ENCODE measurements at regions not wholly inside any gene's neighbourhood (a gene's known extent, or its start where the extent isn't known, plus 50 kb on each side); places are given as distances from the start of the nearest gene placed in this dataset.
"Not testable (repeated sequence)": the region's sequence is repeated elsewhere in the genome, so short reads cannot be mapped to it uniquely, and the experiment has no call there.

DNA sequence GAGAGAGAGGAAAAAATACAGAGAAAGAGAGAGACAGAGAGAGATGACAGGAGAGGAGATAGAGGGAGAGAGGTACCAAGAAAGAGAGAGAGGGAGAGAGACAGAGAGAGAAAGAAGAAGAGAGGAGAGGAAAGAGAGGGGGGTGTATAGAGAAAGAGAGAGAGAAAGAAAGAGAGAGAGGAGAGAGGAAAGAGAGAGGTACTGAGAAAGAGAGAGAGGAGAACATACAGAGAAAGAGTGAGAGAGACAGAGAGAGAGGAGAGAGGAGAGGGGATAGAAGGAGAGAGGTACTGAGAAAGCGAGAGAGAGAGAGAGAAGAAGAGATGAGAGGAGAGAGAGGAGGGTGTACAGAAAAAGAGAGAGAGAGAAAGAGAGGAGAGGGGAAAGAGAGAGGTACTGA is 269.4 kb downstream of the CRLF2 start:
- no peak for DNase-seq

DNA sequence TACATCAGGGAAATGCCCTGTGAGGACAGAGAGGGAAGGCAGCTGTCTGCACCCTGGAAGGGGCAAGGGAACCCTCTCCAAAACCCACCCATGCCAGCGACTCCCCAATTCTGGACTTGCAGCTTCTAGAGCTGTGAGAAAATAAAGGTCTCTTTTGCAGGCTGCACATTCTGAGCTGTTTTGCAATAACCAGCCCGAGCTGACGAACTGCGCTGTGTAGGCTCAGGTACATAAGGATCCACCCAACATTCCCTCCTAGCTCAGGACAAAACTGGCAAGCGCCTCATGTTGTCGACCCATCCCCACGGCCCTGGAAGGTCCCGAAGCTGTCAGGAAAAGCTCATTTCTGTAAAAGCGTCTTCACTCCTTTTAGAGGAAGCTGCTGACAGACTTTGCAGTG is 271.8 kb downstream of the CRLF2 start:
- no peak for DNase-seq

DNA sequence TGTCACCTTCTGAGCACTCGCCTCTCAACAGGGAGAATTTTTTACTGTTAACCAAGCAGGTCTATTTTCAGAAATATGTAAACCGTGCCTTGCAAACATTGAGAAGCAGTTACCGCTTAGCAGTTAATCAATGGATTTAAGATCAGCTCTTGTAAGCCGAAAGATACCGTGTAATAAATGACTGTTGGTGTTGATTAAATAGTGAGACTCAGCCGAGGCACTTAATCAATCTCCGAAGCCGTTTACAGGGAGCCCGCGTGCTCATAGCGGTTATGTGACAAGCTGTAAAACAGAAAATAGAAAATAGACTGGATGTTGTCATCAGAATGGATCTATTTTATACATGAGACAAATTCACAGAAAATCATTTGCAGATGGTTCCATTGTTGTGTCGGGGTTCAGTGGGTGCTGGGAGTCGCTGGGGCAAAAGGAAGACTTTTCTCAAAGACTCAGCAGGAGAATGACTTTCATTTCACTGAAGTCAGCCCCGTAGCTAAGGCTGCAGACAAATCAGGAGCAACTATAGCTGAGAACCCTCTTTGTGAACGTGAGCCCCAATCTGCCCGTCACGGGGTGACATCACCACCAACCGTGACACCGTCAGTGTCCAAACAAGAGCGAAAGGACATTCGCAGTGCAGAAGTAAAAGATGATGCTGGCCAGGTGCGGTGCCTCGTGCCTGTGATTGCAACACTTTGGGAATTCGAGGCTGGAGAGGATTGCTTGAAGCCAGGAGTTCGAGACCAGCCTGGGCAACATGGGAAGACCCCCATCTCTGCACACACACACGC is 275.3 kb downstream of the CRLF2 start:
- DNase-seq = no peak

DNA sequence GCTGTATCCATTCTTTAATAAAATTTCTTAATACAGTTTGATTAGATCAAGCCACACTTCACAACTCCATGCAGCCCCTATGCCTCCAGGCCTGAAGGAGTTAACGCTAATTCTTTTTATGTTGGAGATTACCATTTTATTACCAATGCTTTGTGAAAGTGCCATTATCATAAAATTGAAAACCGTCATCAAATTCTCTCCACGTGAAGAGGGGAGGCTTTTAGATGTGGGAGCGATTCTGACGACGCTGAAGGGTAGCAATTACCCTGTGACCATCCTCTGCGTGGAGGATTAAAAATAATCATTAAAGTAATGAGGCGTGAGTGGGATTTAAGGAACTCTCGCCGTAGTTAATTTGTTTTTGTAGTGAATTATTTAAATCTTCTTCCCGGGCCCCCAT is 278.8 kb downstream of the CRLF2 start:
- no peak for DNase-seq

DNA sequence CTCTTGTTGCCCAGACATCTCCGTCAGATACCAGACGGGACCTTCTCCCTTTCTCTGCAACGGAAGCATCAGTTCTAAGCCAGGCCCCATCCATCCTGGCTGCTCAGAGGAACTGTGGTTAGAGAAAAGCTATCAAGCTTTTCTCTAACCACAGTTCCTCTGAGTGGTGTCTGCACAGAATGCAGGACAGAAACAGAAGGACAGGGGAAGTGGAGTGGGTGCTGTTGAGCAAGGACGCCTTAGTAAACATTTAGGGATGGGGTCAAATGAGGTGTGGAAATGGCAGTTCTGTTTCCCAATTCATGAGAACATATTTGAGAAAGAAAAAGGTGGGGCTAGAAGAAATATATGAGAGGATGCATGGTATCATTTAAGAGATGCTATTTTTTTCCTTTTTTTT is 283.8 kb downstream of the CRLF2 start:
- no peak for DNase-seq

DNA sequence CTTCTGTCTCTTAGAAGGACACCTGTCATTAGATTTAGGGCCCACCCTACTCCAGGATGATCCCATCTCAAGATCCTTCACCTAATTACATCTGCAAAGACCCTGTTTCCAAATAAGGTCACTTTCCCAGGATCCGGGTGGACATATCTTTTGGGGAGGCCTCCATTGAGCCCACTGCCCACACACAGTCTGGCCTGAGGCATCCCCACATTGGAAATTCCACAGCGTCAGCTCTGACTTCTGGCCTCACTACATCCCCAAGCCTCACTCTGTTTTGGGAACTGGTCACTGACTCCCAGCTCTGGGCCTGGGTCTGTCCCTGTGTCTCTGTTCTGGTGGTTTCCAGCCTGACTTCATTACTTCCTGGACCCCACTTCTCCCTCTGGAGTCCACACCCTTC is 285.5 kb downstream of the CRLF2 start:
- DNase-seq = no peak

DNA sequence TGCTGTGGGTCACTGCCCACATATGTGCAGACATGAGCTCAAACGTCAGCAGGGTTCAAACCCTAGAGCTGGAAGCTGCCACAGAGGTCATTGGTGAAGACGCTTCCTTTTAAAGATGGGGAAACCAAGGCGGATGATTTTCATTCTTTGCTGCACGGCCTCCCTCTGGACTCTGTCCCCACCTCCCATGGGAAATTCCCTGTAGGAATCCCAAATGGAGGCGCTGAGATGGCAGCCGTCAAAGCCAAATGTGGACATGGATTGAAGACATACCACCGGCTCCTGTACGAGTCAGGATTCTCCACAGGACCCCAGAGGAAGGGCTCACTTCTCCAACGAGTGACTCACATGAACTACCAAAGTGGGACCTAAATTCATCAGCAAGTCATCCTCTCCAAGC is 286.4 kb downstream of the CRLF2 start:
- no peak for DNase-seq

DNA sequence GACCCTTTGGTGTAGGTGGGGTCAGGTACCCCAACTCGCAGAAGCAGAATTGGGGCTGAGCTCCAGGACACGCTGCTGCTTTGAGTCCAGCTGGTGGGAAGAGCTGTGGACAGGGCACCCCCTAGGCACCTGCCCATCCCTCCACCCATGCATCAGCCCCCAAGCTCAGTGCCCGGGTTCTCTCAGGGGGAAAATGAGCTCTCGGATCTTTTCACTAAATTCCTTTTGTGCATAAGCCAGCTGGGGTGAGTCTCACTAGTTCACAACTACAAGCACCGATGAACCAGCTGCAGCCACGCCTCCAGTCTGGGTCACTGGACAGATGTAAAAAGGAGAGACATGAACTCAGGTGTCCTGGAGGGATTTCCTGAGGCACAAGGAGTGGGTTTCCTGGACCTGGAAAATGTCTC is 286.8 kb downstream of the CRLF2 start:
- no peak for DNase-seq

DNA sequence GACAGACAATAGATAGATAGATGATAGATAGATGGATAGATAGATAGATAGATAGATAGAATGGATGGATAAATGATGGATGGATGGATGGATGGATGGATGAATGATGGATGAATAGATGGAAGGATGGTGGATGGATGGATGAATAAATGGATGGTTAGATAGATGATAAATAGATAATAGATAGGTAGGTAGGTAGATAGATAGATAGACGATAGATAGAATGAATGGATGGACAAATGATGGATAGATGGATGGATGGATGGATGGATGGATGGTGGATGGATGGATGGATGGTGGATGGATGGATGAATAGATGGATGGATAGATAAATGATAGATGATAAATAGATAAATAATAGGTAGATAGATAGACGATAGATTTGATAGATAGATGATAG is 287.4 kb downstream of the CRLF2 start:
- DNase-seq = no peak

DNA sequence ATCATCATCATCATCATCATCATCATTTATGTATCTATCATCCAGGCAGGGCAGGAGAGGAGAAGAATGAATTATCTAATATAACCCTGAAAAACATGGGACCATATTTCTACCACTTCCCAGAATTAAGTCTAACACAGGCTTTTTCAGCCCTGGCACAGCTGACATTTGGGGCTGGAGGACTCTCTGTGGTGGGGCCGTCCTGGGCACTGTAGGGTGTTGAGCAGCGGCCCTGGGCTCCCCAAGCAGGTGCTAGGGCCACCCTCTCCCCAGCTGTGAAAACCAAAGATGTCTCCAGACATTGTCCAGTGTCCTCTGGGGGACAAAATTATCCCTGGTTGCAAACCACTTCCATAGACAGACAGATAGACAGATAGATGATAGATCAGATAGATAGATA is 288.4 kb downstream of the CRLF2 start:
- DNase-seq = no peak

DNA sequence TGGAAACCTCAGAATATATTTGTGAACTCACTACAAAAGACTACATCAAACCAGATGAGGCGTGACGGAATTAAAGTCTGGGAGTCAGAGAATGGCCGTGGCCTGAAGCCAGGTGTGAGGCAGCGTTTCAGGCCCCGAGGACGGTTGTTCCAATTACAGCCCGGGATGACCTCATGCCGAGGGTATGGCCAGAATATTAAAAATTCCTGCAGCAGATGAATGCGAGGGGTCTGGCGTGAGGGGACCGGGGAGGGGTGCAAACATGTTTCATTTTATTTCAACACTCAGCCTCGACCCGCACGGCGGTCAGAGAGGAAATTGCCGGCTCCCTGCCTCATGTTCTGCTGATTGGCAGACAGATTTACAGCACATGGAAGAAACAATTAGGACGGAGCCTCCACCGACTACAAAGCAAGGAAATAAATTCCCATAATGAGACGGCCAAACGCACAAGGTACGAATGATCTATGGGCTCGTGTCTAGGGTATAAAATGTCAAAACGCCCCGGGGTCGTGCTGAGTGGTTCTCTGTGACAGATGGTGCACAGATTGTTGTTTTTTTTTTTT is 289.7 kb downstream of the SHOX start:
- no peak for DNase-seq

DNA sequence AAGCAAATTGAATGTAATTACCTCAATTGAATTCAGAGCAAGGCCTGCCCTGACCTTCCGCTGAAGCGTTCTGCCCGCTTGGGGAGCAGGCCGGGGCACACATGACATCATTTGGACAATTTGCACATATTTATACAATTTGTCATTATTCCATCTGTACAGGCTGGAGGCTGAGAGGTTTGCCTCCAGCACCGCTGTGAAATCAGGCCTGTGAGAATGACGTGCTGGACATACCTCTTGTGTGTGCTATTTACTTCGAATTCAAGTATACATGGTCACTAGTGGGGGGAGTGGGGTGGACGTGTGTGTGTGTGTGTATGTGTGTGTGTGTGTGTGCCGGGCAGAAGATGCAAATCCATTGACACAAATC is 285.6 kb downstream of the SHOX start:
- DNase-seq = no peak

DNA sequence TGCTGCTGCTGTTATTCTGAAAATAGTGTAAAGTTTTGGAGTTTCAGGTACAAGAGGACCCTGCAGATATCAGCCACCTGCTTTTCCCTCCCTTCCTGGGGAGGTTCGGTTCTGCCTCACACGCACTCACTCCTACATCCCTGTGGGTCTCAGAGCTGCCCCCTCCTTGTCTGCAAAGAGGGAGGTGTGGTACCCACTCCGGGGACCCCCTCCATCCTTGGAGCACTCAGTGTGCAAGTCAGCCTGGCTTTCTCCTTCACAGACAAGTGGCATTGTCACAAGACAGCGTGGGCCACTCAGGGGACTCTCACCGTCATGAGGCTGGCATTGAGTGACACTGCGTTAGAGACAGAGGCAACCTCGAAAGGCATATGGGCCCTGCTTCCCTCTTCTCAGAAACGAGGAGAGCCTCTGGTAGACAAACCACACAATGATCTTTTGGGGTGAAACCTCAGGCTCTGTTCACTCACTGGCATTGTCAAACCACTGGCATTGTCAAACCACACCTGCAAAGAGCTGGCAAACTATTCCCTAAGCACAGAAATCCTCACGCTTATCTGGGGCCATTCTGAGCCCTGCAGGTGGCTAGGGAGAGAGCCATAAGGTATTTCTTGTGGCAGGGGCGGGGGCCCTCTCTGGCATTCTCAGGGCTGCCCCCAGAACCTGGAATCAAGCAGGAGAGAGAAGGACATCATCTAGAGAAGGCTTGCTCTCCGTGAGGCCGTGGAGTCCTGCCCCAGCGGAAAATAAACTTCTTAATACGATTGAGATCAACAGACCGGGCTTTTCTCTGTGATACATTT is 285.0 kb downstream of the SHOX start:
- no peak for DNase-seq

DNA sequence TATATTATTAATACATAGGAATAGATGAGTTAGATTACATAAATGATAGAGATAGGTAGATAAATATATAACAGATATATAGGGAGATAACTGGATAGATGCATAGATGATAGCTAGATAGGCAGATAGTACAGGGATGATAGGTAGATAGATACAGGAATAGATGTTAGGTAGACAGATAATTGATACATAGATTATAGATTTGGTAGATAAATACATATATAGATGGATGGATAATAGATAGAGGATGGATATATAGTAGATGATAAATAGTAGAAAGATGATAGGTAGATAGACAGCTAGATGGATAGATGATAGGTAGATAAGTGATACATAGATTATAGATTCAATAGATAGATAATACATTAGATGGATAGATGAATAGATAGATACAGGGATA is 283.6 kb downstream of the SHOX start:
- DNase-seq = no peak

DNA sequence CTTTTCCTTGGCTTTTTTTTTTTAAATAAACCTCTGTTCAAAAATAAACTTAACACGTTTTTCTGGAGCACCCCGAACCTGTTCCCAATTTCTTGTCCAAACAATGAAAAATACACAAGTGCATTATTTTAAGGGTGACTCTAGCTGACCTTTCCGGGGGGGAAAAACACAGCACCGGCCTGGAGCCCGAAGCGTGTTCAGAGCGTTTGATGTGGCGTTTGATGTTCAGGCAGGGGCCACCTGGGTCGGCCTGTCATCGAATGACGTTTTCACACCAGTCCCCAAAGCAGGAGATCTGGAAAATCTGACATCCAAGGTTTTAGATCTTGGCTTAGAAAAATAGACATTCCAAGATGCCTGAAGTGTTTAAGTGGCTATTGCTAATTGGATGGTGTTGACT is 282.1 kb downstream of the SHOX start:
- DNase-seq = no peak

DNA sequence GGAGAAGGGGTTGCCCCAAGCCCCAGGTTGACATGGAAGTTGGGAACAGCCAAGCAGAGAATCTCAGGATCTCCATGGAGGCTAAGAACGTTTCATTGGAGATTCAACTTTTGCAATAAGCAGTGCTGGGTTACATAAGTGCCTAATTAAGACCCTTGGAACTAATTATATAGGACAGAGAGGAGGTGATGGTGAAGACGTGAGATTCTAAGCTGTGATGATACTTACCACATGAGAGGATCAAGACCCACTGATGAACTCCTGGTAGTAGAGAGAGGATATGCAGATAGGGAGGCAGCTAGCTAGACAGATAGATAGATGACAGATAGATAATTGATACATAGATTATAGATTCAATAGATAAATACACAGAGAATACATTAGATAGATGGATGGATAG is 278.5 kb downstream of the SHOX start:
- not testable (repeated sequence) for DNase-seq

DNA sequence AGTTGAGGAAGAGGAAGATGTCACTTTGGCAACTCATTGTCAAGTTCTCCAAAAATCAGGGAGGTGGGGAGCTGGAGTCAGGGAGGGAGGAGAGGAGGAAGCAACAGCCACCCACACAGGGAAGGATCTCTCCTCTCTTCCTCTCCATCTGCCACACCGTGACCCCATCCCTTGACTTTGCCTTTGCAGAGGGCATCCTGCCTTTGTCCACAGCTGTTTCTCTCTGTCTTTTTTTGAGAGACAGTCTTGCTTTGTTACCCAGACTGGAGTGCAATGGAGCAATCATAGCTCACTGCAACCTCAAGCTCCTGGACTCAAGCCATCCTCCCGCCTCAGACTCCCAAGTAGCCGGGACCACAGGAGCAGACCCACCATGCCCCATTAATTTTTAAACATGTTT is 276.0 kb downstream of the SHOX start:
- DNase-seq = no peak

DNA sequence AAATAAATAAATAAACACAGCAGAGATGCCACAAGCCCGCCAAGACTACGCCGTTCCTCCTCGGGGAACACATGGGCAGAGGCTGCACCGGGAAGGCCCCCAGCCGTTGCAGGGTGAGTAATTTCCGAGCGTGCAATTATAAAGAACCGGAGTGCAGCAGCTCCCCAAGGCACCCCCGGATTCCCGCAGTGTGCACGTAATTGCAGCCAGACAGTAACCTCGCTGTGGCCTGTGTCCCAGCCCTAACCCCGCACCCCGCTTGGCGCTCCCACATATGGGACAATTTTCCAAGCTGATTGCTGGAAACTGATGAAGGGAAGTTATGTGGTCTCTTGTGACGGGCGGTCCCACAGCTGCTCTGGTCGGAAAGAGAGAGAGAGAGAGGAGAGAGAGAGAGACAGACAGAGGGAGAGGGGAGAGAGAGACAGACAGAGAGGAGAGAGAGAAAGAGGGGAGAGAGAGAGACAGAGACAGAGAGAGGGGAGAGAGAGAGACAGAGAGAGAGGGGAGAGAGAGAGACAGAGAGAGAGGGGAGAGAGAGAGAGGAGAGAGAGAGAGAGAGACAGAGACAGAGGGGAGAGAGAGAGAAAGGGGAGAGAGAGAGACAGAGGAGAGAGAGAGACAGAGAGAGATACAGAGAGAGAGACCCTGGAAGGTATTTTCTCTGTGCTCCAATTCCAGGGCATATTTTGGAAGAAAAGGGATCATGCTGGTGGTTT is 275.4 kb downstream of the SHOX start:
- DNase-seq = no peak

DNA sequence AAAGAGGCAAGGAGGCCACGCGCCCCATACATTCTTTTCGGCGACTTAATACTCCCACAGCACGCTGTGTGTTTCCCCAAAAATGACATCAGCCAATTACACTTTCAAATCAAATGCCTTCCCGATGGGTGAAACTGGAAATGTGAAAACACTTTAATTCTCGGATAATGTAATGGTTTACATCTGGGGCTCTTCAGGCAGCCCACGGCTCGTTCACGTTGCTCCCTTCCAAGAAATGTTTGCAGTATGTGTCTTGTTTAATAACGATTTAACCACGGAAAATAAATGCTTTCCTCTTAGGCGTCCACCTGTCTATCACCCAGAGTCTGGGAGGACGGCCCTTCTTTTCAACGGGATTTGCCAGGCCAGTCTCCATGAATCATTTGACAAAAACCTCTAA is 272.5 kb downstream of the SHOX start:
- no peak for DNase-seq

DNA sequence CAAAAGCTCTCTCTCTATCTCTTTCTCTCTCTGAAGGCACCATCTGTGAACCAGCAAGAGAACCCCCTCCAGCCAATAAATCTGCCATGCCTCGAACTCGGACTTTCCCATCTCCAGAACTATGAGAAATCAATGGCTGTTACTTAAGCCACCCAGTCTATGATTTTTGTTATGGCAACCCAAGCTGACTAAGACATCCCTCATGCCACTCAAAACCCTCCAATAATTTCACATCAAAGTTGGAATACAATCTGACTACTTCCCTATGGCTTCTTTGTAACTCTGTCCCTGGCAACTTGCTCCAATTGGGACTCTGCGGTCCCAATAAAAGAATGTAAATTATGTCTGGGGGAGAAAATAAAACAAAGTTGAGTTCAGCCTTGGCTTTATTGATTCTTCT is 265.7 kb downstream of the SHOX start:
- no peak for DNase-seq

DNA sequence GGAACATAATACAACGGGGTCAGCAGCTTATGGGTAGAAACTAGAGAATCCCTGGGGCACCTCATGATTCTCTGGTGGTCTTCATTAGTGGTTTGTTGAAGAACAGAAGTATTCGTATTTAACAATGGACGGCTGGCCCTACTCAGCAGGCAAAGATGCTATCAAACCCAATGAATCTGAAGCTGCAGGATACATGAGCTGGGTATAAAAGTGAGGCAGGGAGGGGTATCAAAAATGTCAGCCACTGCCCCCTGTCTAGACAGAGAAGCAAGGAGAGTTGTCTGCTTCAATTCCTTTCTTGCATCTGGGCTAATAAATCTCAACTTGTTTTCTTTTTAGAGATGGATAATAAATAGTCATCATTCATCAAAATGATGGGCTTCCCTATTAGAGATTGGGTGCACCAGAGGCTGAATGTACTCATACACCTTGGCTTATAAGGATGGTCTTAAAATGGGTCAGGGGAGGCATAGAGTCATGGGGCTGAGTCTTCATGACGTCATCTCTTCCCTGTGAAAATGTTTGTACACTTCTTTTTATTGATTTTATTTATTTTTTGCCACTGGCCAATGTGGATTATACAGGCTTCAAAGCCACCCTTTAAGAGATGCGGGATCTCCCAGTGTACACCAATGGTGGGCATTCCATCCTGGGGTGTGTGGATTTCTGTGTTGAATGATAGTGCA is 259.5 kb downstream of the SHOX start:
- no peak for DNase-seq

DNA sequence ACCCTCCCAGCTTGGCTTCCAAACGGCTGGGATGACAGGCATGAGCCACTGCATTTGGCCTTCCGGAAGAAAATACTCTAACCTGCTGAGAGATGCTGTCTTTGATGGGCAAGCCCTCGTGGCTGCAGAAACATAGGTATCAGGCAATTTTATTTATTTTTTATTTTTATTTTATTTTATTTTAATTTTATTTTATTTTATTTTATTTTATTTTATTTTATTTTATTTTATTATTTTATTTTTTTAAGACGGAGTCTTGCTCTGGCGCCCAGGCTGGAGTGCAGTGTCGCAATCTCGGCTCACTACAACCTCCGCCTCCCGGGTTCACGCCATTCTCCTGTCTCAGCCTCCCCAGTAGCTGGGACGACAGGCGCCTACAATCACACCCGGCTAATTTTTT is 257.1 kb downstream of the SHOX start:
- DNase-seq = not testable (repeated sequence)

DNA sequence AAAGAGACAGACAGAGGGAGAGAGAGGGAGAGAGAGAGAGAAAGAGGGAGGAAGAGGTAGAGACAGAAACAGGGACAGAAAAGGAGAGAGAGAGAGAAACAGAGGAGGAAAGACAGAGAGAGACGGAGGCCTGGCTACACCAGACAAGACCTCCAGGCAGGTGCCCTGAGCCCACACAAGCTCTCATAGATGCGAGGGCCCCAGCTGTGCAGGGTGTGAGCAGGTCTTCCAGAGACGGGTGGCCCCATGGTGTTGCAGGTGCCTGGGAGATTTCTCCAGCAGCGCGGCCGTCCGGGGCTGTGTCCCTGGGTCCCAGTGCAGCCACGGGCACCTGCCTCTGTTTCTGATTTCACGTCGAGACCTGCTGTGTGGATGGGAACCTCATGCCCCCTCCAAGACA is 253.0 kb downstream of the SHOX start:
- DNase-seq = no peak
